SIG-M5 treated with dmso at 0.1 percent for 504 hours (cell line): ENCODE measurements at regions not wholly inside any gene's neighbourhood (a gene's known extent, or its start where the extent isn't known, plus 50 kb on each side); places are given as distances from the start of the nearest gene placed in this dataset.
"Not testable (repeated sequence)": the region's sequence is repeated elsewhere in the genome, so short reads cannot be mapped to it uniquely, and the experiment has no call there.

ENCODE experiments used
- DNase-seq: peaks from one replicate; lab custom pipeline; 2025; ENCODE audit not compliant: unreplicated experiment; lab: John Stamatoyannopoulos, UW

DNA sequence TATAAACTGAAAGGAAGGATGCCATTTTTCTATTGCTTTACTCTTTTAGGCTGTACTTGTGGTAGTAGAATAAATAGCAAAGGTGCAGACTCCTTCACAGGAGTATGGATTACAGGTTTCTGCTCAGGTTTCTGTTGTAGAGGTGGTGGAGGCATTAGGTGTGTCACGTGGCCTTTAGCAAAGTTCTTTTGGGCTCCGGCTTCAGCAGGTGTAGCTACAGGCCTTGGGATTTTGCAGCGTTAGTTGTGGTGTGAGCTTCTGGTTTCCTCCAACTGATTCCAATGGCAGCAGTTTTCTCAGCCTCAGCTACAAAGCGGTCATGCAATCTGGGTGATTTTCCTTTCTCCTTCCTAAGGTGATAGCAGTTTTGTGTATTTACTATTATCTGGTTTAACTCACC lies 255.8 kb upstream of the GK2 start:
- DNase-seq: no peak

DNA sequence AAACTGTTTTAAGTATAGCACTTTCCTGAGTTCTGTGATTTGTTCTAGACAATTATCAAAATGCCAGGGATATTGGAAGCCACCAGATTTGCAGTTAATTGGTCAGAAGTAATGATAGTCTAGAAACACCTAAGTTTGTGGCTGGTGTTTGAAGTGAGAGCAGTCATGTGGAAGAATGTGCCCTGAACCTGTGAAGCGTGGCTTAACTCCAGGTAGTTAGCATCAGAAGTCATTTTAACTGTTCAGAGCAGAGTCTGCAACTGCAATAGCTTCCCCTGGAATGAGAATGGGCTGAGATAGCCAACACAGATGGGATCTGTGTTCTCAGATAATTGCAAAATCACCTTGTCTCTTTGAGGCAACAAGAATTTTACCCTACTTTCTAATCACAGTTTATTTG lies 255.1 kb upstream of the GK2 start:
- DNase-seq: no peak

DNA sequence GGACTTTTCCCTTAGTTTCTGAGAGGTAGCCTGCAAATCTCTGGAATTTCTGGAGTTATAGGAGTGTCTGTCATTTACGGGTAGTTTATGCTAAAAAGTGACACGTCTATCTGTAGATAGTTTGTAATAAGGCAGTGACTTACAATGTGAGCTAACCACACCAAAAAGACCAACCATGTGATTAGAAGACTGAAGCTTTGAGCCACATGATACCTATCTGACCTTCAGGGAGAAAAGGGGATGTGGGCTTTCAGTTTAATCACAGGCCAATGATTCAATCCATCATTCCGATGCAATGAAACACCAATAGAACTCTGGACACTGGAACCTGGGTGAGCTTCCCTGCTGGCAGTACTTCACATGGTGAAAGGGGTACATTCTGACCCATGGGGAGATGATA lies 254.6 kb upstream of the GK2 start:
- no peak for DNase-seq

DNA sequence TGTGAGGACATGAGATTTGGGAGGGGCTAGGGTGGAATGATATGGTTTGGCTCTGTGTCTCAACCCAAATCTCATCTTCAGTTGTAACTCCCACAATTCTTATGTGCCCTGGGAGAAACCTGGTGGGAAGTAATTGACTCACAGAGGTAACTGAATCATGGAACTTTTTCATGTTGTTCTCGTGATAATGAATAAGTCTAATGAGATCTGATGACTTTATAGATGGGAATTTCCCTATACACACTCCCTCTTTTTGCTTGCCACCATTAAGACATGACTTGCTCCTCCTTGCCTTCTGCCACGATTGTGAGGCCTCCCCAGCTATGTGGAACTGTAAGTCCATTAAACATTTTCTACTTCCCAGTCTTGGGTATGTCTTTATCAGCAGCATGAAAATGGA lies 253.2 kb upstream of the GK2 start:
- no peak for DNase-seq

DNA sequence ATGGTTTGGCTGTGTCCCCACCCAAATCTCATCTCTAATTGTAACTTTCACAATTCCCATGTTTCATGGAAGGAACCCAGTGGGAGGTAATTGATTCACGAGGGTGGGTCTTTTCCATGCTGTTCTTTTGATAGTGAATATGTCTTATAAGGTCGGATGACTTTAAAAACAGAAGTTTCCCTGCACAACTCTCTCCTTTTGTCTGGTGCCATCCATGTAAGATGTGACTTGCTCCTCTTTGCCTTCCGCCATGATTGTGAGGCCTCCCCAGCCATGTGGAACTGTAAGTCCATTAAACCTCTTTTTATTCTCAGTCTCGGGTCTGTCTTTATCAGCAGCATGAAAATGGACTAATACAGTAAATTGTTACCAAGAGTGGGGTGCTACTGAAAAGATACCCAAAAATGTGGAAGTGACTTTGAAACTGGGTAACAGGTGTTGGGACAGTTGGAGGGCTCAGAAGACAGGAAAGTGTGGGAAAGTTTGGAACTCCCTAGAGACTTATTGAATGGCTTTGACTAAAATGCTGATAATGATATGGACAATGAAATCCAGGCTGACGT lies 251.4 kb upstream of the GK2 start:
- DNase-seq: not testable (repeated sequence)

DNA sequence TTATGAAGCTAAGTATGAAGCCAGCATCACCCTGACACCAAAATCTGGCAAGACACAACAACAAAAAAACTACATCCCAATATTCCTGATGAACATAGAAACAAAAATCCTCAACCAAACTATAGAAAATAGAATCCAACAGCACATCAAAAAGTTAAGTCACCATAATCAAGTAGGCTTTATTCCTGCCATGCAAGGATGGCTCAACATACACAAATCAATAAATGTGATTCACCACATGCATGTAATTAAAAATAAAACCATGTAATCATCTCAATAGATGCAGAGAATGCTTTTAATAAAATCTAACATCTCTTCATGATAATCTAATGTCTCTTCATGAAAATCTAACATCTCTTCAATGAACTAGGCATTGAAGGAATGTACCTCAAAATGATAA lies 249.4 kb upstream of the GK2 start:
- no peak for DNase-seq

DNA sequence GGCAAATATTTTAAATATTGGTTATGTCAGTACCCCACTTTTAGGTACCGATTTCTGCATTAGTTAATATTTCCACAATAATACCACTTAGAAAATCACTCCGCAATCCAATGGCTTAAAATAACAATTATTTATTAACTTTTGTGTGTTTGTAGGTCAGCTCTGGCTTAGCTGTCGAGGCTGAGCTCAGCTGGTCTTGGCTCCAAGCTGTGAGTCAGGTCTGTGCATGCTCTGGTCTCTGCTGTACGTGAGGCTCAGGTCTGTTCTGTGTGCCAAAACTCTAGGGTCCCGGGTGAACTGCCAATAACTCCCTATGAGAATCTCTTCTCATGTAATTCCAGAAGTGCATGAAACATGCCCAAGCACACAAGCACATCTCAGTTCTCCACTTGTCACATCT lies 245.8 kb upstream of the GK2 start:
- no peak for DNase-seq

DNA sequence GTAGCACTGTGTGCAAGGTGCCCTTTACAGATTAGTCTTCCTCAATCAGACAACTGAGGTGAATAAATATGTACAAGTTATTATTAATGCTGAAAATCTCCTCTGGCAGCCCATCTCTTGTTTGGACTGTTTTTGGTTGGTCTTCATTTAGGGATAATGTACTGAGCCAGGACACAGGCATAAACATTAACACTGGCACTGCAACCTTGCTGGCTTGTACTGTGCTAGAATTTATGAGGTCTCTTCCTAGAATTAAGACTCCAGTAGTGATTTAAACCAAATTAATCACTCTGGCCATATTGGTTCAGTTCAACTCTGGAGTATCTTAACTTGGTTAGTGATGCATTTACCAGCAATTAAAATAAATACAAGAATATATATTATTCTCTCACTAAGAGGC lies 244.7 kb upstream of the GK2 start:
- DNase-seq: no peak

DNA sequence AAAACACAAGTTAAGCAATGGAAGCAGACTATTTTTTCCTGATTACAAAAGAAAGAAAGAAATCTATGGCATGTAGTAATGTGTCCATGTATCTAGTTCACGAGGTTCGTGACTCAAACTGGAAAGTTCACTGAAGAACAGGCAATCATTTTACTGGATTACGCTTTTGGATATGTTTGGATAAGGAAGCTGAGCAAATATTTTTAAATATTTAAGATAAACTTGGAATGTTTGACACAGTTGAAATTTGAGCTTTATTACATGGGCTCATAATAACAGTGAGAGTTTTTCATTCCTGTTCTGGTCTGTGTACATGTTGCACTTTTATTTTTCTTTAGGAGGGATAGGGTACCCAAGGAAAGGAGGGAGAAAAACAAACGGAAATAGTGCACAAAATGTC lies 244.2 kb upstream of the GK2 start:
- DNase-seq: peak; percentile 51

DNA sequence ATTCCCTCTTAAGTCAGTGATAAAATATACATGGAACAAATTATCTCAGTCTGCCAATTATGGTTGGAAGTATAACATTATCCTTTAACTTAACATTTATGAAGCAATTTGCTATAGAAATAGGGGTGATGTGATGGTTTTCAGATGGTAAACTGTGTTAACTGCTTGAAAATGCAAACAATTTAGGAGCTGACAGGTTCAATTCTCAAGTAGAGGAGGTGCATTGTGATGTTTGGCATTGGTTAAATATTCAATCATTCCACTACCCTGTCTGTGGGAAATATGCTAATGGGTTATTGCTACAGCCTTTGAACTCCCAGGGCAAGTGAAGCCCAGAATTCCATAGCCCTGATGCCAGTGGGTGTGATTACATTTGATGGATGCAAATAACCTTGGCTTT lies 243.4 kb upstream of the GK2 start:
- DNase-seq: no peak

DNA sequence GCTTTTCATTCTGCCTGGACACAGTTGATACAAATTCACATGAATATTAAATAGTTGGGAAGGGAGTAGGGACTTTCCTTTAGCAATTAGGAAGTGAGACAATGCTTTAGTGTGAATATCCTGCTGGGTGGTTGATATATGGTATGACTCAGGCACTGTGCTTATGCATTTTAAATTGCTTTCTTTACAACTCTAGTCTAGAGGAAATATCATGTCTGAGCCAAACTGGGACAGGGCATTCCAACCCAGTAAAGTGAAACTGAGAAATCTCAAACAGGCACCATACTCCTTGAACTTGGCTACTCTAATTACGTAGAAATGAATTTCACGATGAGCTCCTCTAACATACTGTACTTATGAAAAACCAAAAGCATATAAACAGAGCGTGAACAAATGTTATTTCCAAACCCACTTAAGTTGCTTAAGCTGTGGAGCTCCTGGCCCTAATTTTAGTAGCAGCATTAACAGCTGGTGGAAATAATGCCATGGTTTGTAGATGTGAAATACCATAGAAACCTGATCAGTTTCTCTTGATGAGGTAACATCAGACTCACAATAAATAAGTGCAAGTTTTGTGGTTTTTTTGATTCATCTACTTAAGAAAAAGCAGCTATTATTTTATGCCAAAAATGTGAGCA lies 242.9 kb upstream of the GK2 start:
- no peak for DNase-seq

DNA sequence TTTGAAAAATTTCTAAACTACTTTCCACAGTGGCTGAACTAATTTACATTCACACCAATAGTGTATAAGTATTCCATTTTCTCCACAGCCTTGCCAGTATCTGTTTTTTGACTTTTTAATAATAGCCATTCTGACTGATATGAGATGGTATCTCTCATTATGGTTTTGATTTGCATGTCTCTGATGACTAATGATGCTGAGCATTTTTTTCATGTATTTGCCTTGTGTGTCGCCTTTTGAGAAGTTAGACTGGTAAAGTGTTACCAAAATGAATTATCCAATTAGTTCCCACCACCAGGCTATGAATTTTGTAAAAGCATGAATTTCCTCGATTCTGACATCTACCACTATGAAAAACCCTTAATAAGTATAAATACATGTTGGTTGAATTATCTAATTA lies 242.2 kb upstream of the GK2 start:
- no peak for DNase-seq

DNA sequence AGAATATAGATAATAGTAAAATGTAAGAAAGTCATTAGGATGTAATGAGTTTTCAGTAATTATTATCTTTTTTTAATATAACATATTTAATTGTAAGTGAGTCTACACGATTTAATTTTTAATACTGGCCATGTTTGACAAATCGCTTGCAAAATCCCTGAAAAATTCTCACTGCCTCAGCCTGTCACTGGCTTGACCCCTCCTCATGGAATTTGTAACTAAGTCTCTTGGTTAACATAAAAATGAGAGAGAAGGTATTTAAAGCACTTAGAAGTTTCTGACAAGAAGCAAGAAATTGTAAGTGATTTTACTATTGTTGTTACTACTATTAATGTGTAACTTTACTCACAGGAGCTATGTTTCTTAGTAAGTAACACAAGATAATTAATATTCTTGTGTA lies 237.9 kb upstream of the GK2 start:
- DNase-seq: no peak

DNA sequence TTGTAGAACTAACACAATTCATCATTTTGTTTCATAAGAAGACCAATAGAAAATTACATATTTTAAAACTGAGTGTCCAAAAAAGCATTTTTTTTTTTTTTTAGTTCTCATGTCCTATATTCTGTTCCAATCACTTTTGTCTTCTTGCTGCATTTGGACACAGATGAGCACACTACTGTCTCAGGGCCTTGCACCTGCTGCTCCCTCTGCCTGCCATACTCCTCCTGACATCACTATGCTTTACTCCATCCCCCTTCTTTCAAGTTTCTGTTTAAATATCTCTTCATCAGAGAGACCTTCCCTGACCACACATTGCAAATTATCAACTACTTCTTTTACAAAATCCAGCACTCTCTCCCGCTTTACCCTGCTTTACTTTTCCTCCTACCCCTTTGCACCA lies 230.7 kb upstream of the GK2 start:
- no peak for DNase-seq

DNA sequence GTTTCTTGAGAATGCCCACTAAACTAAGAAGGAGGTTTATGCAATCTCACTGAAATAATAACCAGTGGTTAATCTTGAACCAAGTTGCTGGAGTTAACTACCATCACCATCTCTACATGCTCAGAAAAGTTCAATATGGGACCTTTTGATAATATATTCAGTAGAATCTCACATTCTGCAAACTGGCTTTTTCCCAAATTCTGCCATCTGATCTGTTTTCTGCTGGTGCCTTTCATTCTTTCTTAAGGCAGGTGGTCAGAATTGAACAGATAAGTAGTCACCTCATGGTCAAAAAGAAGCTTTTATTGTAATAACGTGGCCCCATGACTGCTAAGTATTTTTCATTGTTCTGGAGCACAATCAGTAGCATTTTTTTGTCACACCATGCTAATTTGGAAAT lies 229.0 kb upstream of the GK2 start:
- DNase-seq: no peak

DNA sequence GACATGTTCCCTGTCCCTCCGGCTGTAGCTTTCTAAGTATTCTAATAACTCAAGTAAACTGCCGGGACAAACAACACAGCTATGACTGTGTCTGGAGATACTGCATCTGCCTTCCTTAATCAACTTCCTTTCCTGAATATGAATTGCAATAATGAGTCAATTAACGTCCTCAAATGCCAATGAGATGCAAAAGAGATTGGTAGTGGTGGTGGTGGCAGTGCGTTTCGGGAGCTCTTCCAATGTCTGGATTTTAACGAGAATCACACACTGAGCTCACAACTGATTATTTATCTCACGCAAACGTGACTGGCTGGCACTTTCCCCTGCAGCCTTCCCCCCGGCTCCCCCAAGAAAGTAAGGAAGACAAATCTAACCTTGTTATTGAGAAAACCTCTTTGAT lies 226.1 kb upstream of the GK2 start:
- no peak for DNase-seq

DNA sequence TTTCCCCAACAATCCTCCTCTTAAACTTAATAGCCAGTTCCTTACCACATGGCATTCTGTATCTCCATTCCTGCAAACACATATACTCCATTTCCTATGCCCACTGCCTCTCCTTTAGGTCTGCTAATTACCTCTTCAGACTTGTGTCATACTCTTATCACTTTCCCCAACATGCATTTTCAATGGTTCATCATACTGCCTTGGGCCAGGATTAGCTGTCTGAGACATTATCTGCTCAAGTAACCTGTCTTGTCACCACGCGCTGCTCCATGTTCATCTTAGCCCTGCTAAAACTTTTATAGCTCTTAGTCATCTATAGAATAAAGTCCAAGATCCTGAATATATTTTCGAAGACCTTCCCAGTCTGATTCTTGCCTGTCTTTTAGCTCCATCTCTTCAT lies 224.1 kb upstream of the GK2 start:
- DNase-seq: no peak

DNA sequence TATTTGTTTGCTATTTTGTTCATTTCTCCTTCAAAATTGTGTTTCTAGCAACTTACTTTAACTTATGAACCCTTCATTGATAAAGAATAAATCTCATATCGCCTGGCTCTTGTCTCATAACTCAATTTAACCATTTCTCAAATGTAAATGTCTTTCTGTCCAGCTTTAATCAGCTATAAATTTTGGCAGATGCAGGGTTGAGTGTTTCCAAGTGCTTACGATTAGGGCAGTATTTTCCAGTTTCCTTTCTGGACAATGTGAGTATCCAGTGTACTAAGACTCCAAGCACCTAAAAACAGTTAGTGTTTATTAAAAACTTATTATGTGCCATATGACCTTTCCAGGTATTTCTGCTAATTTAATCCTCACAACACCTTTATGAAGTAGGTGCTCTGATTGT lies 218.6 kb upstream of the GK2 start:
- no peak for DNase-seq

DNA sequence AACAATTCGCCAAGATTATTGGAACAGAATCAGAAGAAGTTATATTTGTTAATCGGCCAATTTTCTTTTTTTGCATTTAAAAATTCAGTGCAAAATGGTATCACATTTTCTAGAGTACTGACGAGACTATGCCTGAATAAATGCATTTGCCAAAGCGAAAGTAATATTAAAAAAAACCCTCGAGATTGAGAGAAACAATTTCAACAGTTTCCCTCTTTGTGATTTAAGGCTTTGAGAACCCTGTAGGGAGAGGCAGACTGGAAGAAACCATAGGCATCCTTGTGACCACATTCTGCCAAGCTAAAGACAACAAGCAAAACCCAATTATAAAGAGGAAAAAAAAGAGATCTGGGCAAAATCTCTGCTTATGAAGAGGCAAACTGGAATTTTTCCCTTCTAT lies 218.1 kb upstream of the GK2 start:
- no peak for DNase-seq

DNA sequence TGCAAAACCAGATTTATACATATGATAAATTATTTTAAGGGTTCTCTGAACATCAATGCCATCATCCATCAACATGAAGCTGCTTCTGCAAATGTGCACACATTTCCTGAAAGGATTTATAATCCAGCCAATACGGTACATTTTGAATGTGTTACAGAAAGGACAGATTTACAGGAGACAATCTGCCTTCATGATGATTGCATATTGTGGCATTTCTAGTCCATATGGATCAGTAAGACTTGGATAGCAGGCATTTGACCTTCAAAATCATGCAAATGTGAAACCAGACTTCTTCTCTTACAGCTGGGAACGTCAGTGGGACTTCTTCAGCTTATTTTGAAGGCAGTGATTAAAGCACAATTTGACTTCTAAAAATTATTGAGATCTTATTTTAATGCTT lies 217.3 kb upstream of the GK2 start:
- DNase-seq: no peak

DNA sequence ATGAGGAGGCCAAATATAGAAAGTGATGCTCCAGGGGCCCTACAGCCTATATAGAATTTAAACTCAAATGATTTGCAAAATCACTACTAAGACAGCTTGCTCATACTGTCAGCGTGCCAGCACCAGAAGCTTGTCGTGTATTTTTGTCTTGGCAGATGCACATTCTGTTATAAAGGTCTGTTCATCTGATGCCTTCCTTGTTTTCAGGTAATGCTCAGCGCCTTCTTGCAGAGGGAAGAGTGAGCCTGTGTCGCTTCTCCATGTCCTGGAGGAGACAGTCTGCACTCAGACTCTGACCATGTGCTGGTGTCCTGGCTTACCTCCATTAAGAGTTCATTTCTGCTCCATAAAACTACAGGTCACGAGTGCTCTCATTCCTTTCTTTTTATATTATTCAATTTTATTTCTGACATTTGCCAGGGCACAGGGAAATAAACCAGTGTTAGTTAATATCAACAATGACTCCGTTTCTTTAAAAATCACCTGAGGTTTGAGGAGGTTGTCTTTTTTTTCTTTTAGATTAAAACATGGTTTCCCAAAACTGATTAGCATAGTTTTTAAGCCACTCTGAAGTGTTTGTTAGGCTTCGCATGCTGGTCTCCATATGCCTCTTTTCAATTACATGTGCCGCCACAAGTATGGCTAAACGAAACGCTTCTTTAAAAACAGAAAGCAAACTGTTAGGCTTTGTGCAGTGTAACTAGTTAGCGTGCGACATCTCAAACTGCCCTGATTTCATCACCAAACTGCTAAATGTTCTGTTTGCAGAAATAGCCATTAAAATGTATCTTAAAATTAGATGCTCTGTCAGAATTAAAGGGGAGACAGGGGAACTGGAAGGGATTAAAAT lies 215.2 kb upstream of the GK2 start:
- no peak for DNase-seq

DNA sequence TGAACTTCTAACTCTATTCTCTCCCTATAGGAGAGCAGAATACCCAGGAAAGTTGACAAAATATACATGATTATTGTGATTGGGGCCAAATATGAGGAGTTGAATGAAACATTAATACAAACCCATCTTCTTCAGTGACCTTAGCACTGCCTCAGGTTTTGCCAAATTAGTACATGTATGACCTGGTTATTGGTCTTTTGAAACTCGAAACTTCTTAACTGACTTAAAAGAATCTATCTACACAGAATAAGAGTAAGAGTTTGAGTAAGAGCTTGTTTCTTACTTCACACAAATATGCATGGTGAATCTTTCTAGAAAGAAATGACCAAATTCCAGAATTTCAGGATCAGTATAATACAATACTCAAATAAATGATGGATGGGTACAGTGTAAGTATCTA lies 213.0 kb upstream of the GK2 start:
- DNase-seq: no peak

DNA sequence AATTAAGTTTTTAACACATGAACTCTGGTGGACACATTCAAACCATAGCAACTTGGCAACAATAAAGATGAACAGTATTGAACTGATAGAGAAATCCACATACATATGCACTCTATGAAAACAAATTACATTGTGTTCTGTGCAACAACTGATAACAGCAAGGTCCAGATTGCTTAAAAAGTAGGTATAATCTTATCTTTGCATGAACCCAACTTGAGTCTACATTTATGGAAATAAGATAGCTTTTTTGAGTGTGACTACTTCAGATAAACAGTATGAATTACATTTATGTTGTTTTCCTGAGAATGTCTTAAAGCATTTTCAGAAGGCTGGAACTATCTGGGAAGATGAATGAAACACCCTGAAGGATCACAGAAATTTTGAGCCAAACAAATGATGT lies 212.6 kb upstream of the GK2 start:
- no peak for DNase-seq
